Fibroblast of skin of right biceps (primary cell): ENCODE measurements at regions not wholly inside any gene's neighbourhood (a gene's known extent, or its start where the extent isn't known, plus 50 kb on each side); places are given as distances from the start of the nearest gene placed in this dataset.

Experiments
- DNase-seq: peaks from one replicate; pipeline ENCODE4 v3.0.0-alpha.2; 2013

DNA sequence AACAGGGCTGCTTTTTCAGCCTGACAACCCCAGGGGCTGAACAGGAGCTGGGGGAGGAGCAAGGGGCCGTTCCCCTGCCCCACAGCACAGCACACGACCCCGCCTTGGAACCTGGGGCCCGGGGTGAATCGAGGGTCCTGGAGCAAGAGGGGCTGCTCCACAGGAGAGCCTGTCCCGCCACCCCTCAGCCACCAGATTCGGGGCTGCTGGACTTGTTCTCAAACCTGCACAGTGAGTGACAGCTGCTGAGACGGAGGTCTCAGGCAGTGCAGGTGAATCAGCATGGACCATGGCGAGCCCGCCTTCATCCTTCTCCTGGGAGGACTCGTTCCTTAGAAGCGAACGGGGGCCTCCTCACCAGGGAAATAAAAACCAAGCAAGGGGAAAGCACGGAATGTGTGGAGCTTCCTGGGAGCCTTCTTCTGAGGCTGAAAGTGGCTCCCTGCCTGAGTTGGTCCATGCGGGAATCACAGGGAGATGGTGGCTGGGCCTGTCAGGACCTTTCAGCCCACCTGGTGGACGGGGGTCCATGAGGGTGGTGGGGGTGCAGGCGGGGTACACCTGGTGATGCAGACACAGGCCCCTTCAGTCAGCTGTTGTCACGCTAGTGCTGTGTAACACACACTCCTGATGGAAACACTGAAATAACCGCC lies 125.4 kb downstream of the SIK1 start:
- DNase-seq, result no peak

- DNase-seq, result peak; percentile 17
Observed at GRCh38 chr21:43300496-43301408, 126.2 kb downstream of the SIK1 start.

DNA sequence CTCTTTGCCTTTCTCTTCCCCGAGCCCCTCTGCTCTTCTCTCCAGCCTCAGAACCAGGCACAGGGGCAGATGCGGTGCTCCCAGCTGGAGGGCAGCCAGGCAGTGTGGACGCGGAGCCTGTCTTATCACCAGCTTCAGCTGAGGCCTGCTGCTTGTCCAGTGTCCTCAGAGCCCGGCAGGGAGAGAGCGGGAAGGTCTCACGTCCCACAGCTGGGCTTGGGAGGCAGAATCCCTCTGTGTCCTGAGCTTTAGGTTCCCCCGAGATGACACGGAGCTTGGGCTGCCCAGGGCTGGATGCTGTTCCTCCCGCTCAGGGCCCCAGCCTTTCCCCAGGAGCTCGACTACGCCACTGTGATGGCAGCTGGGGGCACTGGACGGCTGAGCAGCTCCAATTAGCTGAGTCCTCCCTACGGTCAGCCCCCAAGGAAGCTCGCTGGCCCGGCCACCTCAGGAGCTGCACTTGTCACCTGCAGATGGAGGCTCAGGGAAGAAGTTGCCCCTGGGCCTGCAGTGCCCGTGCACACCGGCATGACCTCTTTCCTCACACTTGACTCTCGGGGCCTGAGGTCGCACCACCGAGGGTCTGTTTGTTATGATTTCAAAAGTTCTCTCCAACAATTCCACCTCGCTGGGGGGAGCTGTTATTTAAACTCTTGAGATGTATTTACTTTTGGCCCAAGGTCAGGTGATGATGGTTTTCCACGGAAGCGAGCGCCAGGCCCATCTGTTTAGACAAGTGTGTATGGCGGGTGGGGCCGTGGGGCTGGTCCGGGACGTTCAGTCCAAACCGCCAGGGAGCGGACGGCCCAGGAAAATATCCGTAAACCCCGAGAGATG lies 127.3 kb downstream of the SIK1 start:
- no peak for DNase-seq

DNA sequence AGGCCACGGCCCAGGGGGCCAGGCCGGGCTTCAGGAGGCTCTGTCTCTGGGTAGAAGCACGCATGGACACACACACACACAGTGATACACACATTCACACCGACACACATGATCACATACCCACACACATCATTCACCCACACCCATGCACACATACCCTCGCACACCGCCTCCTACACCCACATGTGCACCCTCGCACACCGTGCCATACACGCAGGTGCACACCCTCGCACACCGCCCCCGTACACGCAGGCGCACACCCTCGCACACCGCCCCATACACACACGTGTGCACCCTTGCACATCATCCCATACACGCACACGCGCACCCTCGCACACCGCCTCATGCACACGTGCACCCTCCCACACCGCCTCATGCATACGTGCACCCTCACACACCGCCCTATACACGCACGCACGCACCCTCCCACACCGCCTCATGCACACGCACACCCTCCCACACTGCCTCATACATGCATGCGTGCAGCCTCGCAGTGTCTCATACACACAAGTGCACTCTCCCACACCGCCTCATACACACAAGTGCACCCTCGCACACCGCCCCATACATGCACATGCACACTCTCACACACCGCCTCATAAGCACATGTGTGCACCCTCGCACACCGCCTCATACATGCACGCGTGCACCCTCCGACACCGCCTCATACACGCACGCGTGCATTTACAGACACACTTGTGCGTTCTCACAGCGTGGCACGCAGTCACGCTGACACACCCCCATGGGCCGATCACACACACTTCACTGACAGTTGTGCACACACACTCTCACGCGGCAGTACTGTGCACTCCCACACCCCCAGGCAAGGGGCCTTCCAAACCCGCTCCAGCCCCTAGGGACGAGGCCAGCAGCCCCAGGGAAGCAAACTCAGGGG lies 128.1 kb downstream of the SIK1 start:
- no peak for DNase-seq

DNA sequence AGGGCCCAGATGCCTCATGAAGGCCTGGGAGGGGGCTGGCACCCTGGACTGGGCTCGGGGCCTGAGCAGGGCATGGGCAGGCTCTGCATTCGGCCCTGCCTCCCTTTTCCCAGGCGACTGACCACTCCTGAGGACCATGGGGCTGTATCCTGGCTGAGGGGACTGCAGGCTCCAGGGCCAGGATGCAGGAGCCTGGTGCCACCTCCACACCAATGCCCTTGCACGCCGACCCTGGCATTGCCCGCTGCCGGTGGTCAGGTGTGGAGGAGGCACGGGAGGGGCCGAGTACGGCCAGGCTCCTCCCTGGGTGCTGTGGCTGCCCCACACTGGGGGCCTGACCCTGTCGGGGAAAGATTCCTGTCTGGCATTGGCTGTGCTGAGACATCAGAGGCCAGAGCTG lies 128.9 kb downstream of the SIK1 start:
- no peak for DNase-seq

- no peak for DNase-seq
Observed at GRCh38 chr21:43297391-43297981, 128.7 kb downstream of the CRYAA start.

- DNase-seq, result no peak
Observed at GRCh38 chr21:43295066-43295958, 126.5 kb downstream of the CRYAA start.

DNA sequence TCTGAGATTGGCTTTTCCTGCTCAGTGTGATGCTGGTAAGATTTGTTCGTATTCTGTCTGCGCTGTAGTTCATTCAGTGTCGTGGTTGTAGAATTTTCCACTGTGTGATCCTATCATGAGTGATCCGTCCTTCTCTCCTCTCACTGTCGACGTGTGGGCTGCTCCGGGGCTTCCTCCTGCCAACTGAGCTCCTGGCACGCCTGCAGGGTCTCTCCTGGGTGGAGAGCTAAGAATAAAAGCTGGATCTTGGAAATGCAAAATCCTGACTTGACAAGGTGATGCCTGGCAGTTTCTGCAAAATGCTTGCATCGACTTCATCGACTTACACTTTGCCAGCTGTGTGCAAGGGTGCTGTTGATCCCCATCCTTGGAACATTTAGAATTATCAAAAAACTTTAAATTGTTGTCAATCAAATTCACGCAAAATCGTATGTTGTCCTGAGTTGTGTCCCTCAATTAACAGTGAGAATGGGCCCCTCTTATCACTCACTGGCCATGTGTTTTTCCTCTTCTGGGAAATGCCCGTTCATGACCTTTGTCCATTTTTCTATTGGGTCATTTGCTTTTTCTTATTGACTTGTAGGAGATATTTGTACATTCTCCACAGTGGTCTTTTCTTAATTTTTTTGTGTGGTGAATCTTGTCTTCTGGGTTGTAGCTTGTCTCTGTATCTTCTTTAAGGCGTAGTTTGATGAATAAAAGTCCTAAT lies 125.5 kb downstream of the CRYAA start:
- DNase-seq, result no peak

DNA sequence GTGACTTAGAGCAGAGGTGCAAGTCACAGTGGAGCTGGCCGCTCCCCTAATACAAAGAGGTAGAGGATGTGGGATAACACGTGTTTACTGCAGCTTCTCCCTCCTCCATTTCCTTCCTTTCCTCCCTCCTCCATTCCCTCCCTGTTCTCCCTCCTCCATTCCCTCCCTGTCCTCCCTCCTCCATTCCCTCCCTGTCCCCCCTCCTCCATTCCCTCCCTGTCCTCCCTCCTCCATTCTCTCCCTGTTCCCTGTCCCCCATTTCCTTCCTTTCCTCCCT lies 124.0 kb downstream of the CRYAA start:
- no peak for DNase-seq

DNA sequence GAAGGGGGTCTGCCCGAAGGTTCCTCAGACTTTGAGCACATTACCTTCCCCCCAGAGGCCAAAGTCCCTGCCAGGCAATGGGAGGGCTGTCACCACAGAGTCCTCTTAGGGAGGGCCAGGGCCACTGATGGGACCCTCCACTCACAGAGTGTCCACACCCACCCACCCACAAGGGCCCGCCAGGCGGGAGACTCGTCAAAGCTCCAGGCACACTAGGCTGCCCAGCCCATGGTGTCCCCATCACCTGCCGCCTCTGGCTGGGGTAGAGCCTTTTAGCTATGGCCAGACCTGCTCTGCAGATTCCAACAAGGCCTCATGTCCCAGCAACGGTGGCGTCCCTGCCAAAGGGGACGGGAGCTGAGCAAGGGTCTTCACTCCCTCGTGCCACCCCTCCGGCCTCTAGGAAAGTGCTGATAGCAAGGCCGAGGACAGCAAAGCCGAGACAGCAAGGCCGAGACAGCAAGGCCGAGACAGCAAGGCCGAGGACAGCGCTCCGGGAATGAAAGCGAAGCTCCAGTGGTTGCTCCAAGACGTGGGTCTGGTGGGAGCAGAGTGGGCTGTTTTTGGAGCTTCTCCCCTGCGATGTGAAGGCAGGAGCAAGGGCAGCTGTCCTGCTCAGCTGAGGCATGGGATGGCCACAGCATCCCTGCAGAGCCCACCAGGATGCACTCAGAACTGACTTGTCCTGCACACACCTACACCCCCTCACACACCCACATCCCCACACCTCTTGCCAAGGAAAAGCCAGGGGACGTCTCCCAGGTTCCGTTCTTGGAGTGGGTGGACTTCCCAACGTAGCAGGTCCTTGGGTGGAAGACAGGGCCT lies 123.4 kb downstream of the CRYAA start:
- DNase-seq, result no peak

DNA sequence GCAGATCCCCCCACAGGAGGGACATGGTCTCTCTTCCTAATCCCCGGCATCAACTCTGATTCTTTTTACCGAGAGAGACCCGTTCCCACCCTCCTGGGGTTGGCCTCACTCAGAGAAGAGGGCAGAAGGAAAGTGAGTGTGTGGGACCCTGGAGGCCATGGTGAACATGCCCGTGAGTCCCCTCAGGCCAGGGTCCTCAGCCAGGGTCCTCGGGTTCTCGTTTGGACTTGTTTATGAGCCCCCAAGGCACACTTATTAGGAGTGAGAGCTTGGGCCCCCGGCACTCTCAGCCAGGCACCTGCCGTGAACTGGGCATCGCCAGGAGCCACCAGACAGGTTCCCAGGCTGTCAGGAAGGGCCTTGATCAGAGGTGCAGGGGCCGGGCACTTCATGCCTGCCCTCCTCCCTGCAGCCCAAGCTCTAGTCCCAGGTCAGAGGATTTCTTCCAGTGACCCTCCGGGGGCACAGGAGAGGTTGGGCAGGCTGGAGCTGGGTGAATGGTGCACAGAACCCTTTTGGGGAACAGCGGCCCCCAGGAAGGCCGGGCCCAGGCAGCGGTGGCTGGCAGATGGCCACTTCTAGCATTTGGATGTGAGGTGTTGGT lies 122.6 kb downstream of the CRYAA start:
- no peak for DNase-seq

DNA sequence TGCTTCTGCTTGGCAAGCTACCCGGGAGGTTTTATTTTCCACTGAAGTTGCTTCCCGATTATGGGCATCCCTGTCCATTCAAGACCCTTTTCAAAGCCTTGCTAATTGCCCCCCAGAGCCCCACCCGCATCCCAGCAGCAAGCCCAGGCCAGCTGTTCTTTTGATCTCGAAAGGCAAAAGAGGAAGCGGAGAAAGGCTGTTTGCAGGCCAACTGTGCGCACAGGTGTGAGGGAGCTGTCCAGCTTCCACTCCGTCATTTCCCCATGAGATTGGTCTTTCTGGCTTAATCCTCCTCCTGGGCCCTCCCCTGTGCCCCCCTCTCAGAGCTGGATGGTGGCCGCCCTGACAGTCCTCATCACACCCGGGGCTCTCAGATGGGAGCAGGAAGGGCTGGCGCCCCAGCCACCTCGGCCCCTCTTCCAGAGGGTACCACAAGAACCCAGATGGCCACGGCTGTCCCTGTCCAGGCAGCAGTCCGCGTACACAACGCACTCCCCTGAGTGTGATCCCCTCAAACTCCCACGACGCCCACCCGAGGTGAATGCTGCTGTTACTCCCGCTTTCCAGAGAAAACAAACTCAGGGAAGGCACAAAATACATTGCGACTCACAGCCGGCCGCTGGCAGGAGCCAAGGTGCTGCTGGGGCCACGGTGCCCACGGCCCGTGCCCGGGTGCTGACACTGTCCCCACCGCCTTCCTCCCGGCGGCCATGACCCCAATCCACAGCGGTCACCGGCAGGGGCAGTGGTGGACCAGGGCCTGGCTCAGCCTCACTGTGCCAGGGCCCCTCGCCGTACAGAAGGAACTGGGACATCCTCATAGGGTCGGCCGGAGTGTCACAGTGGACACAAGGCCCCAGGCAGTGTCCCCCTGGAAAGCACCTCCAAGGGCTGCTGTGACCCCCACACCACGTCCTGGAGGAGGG lies 121.9 kb downstream of the CRYAA start:
- DNase-seq, result no peak

GRCh38 chr21:43289966-43290365 lies 121.2 kb downstream of the CRYAA start:
- DNase-seq, result no peak

DNA sequence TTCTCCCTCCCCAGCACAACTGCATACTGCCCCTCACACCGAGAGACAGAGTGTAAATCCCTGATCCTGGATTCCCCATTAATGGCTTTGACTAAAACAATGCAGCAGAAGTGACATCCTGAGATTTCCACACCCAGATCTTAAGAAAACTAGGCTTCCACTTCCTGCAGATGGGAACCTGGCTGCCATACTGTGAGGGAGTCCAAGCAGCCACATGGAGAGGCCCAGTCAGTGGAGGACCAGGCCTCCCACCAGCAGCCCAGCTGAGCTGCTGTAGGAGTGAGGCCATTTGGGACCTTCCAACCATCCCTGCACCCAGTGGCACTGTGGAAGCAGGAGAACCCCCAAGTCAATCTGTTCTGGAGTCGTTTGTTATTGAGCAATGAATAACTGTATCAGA lies 120.6 kb downstream of the CRYAA start:
- DNase-seq, result no peak

GRCh38 chr21:43287795-43288755 lies 119.3 kb downstream of the CRYAA start:
- DNase-seq, result no peak

- no peak for DNase-seq
Observed at GRCh38 chr21:43287111-43287760, 118.4 kb downstream of the CRYAA start.
